ENCODE measurements at regions not wholly inside any gene's neighbourhood (a gene's known extent, or its start where the extent isn't known, plus 50 kb on each side); places are given as distances from the start of the nearest gene placed in this dataset.

GRCh38 chr13:90416938-90417337, 930.5 kb upstream of the MIR17HG start:
- ATAC-seq: no peak
- CTCF ChIA-PET: no interaction called here
- Mint-ChIP-seq H3K9me3 (ENCODE audit: low read depth) (peaks cover 13% of the 10 kb centered on the region), H3K27me3 (no peaks in the 10 kb centered on the region), H3K36me3 (no peaks in the 10 kb centered on the region), H3K4me3 (no peak overlapping the region), H3K27ac (no peak overlapping the region), H3K4me1 (no peaks in the 10 kb centered on the region)
- no peak for DNase-seq

- Mint-ChIP-seq H3K9me3 (ENCODE audit: low read depth) (peaks cover 9% of the 10 kb centered on the region), H3K27me3 (no peaks in the 10 kb centered on the region), H3K27ac (no peak overlapping the region), H3K4me3 (no peak overlapping the region), H3K4me1 (no peaks in the 10 kb centered on the region), H3K36me3 (no peaks in the 10 kb centered on the region)
- DNase-seq (no peak), ATAC-seq (no peak)
- CTCF ChIA-PET: no interaction called here
These were observed 926.8 kb upstream of the MIR17HG start for GRCh38 chr13:90420683-90421082.

- no peaks in the 10 kb centered on the region for H3K4me1 Mint-ChIP-seq
- ATAC-seq: no peak
- DNase-seq: no peak
- H3K27me3 Mint-ChIP-seq: no peaks in the 10 kb centered on the region
- CTCF ChIA-PET: no interaction called here
- H3K36me3 Mint-ChIP-seq: no peaks in the 10 kb centered on the region
- no peak overlapping the region for H3K4me3 Mint-ChIP-seq
- no peak overlapping the region for H3K27ac Mint-ChIP-seq
- peaks cover 6% of the 10 kb centered on the region for H3K9me3 Mint-ChIP-seq (ENCODE audit: low read depth)
These were observed 919.9 kb upstream of the MIR17HG start for GRCh38 chr13:90427322-90428272.

GRCh38 chr13:90428522-90429210, 918.8 kb upstream of the MIR17HG start:
- Mint-ChIP-seq H3K36me3 (no peaks in the 10 kb centered on the region), H3K9me3 (ENCODE audit: low read depth) (peaks cover 6% of the 10 kb centered on the region), H3K4me1 (no peaks in the 10 kb centered on the region), H3K27ac (no peak overlapping the region), H3K27me3 (no peaks in the 10 kb centered on the region), H3K4me3 (no peak overlapping the region)
- CTCF ChIA-PET: no interaction called here
- no peak for DNase-seq
- no peak for ATAC-seq

- no peaks in the 10 kb centered on the region for H3K27me3 Mint-ChIP-seq
- H3K36me3 Mint-ChIP-seq: no peaks in the 10 kb centered on the region
- CTCF ChIA-PET: no interaction called here
- H3K9me3 Mint-ChIP-seq (ENCODE audit: low read depth): peaks cover 6% of the 10 kb centered on the region
- no peaks in the 10 kb centered on the region for H3K4me1 Mint-ChIP-seq
- H3K4me3 Mint-ChIP-seq: no peak overlapping the region
- no peak overlapping the region for H3K27ac Mint-ChIP-seq
- DNase-seq: no peak
- no peak for ATAC-seq
These were observed 917.4 kb upstream of the MIR17HG start for GRCh38 chr13:90430127-90430526.

- Mint-ChIP-seq H3K27me3 (no peaks in the 10 kb centered on the region), H3K27ac (no peak overlapping the region), H3K4me1 (no peaks in the 10 kb centered on the region), H3K4me3 (no peak overlapping the region), H3K36me3 (no peaks in the 10 kb centered on the region), H3K9me3 (ENCODE audit: low read depth) (no peaks in the 10 kb centered on the region)
- ATAC-seq: no peak
- CTCF ChIA-PET: no interaction called here
- no peak for DNase-seq
These were observed 910.8 kb upstream of the MIR17HG start for GRCh38 chr13:90436697-90437096.

GRCh38 chr13:90438576-90438975, 908.9 kb upstream of the MIR17HG start:
- CTCF ChIA-PET: interaction anchor here (0.6 kb wide), 1 partner anchor 537 kb away, joined by 4 read pairs; no protein-coding TSS in a partner anchor
- no peak overlapping the region for H3K4me3 Mint-ChIP-seq
- H3K4me1 Mint-ChIP-seq: no peaks in the 10 kb centered on the region
- peaks cover 2% of the 10 kb centered on the region for H3K9me3 Mint-ChIP-seq (ENCODE audit: low read depth)
- DNase-seq (no peak), ATAC-seq (no peak)
- no peaks in the 10 kb centered on the region for H3K36me3 Mint-ChIP-seq
- no peak overlapping the region for H3K27ac Mint-ChIP-seq
- H3K27me3 Mint-ChIP-seq: no peaks in the 10 kb centered on the region

GRCh38 chr13:90443268-90443667, 904.2 kb upstream of the MIR17HG start:
- Mint-ChIP-seq H3K4me3 (no peak overlapping the region), H3K27ac (no peak overlapping the region), H3K9me3 (ENCODE audit: low read depth) (peaks cover 4% of the 10 kb centered on the region), H3K4me1 (no peaks in the 10 kb centered on the region), H3K27me3 (no peaks in the 10 kb centered on the region), H3K36me3 (no peaks in the 10 kb centered on the region)
- DNase-seq (no peak), ATAC-seq (no peak)
- CTCF ChIA-PET: no interaction called here

GRCh38 chr13:90444232-90444631, 903.3 kb upstream of the MIR17HG start:
- no peak for DNase-seq
- no peak for ATAC-seq
- Mint-ChIP-seq H3K27ac (no peak overlapping the region), H3K4me3 (no peak overlapping the region), H3K27me3 (no peaks in the 10 kb centered on the region), H3K9me3 (ENCODE audit: low read depth) (peaks cover 4% of the 10 kb centered on the region), H3K36me3 (no peaks in the 10 kb centered on the region), H3K4me1 (no peaks in the 10 kb centered on the region)
- CTCF ChIA-PET: no interaction called here

GRCh38 chr13:90445179-90445578, 902.3 kb upstream of the MIR17HG start:
- Mint-ChIP-seq H3K4me1 (no peaks in the 10 kb centered on the region), H3K27me3 (no peaks in the 10 kb centered on the region), H3K9me3 (ENCODE audit: low read depth) (peaks cover 4% of the 10 kb centered on the region), H3K36me3 (no peaks in the 10 kb centered on the region), H3K27ac (no peak overlapping the region), H3K4me3 (no peak overlapping the region)
- CTCF ChIA-PET: no interaction called here
- DNase-seq: no peak
- no peak for ATAC-seq

- CTCF ChIA-PET: no interaction called here
- DNase-seq: no peak
- H3K27me3 Mint-ChIP-seq: no peaks in the 10 kb centered on the region
- no peak overlapping the region for H3K27ac Mint-ChIP-seq
- no peak for ATAC-seq
- H3K4me3 Mint-ChIP-seq: no peak overlapping the region
- peaks cover 2% of the 10 kb centered on the region for H3K9me3 Mint-ChIP-seq (ENCODE audit: low read depth)
- no peaks in the 10 kb centered on the region for H3K36me3 Mint-ChIP-seq
- H3K4me1 Mint-ChIP-seq: no peaks in the 10 kb centered on the region
These were observed 900.3 kb upstream of the MIR17HG start for GRCh38 chr13:90447034-90447733.

GRCh38 chr13:90447734-90448101, 899.8 kb upstream of the MIR17HG start:
- no peak for ATAC-seq
- Mint-ChIP-seq H3K27me3 (no peaks in the 10 kb centered on the region), H3K27ac (no peak overlapping the region), H3K4me3 (no peak overlapping the region), H3K4me1 (no peaks in the 10 kb centered on the region), H3K9me3 (ENCODE audit: low read depth) (peaks cover 2% of the 10 kb centered on the region), H3K36me3 (no peaks in the 10 kb centered on the region)
- CTCF ChIA-PET: no interaction called here
- no peak for DNase-seq

- Mint-ChIP-seq H3K4me3 (no peak overlapping the region), H3K4me1 (no peaks in the 10 kb centered on the region), H3K36me3 (no peaks in the 10 kb centered on the region), H3K27ac (no peak overlapping the region), H3K9me3 (ENCODE audit: low read depth) (peaks cover 2% of the 10 kb centered on the region), H3K27me3 (no peaks in the 10 kb centered on the region)
- ATAC-seq (no peak), DNase-seq (no peak)
- CTCF ChIA-PET: no interaction called here
These were observed 898.9 kb upstream of the MIR17HG start for GRCh38 chr13:90448466-90449037.

Data from activated CD8-positive, alpha-beta memory T cell treated with anti-CD3 and anti-CD28 coated beads, Interleukin-2, amount 10 ng/mL, durations not matched to agents 7 days and 5 days (primary cell).